MCF 10A (cell line): ENCODE measurements at regions not wholly inside any gene's neighbourhood (a gene's known extent, or its start where the extent isn't known, plus 50 kb on each side); places are given as distances from the start of the nearest gene placed in this dataset.

Experiments
- BruUV-seq: library from RNA; stranded (reverse); fragments of 400-500 nt; replicated peaks from 2 replicates; lab custom pipeline; 2021; lab: Mats Ljungman, UMichigan
- CTCF ChIA-PET: fragments of 300-600 bp; sonication (Branson Sonifier 250); formaldehyde crosslinking; extraction: SDS; loops from one replicate; lab custom pipeline; 2021; ENCODE audit warnings: antibody characterized with exemption, inconsistent platforms; lab: Yijun Ruan, JAX
- POLR2A ChIA-PET: fragments of 300-600, 350-650 bp; sonication (Branson Sonifier 250); formaldehyde crosslinking; extraction: SDS; loops from one replicate; lab custom pipeline; 2020; ENCODE audit warnings: antibody characterized with exemption, inconsistent platforms; lab: Yijun Ruan, JAX
- DNase-seq: peaks from one replicate; pipeline ENCODE4 v3.0.0-alpha.2; 2018; ENCODE audit not compliant: unreplicated experiment
- H3K27ac Mint-ChIP-seq: one replicate; pipeline ENCODE4 v1.8.0; 2022; ENCODE audit warnings: mild to moderate bottlenecking, low read depth, mixed read lengths; ENCODE audit not compliant: unreplicated experiment
- H3K27me3 Mint-ChIP-seq: one replicate; pipeline ENCODE4 v1.8.0; 2022; ENCODE audit warnings: mixed read lengths; ENCODE audit not compliant: insufficient read depth, unreplicated experiment
- H3K36me3 Mint-ChIP-seq: one replicate; pipeline ENCODE4 v1.8.0; 2022; ENCODE audit warnings: mild to moderate bottlenecking, moderate library complexity, mixed read lengths; ENCODE audit not compliant: insufficient read depth, unreplicated experiment
- H3K4me1 Mint-ChIP-seq: one replicate; pipeline ENCODE4 v1.8.0; 2022; ENCODE audit warnings: mixed read lengths; ENCODE audit not compliant: insufficient read depth, unreplicated experiment
- H3K4me3 Mint-ChIP-seq: one replicate; pipeline ENCODE4 v1.8.0; 2022; ENCODE audit warnings: mild to moderate bottlenecking, moderate library complexity, mixed read lengths; ENCODE audit not compliant: unreplicated experiment
- H3K9me3 Mint-ChIP-seq: one replicate; pipeline ENCODE4 v1.8.0; 2022; ENCODE audit warnings: mixed read lengths; ENCODE audit not compliant: unreplicated experiment
- intact Hi-C: fragments of 100-400 bp; cut with micrococcal nuclease; formaldehyde crosslinking; loops from 2 replicates; pipeline ENCODE4 v1.14.1; 2022
- TF ChIP-seq, protein P1 (sequence below): fragments of 200-600 bp; IDR thresholded peaks from one replicate; pipeline ENCODE4 v1.8.0; 2022; ENCODE audit warnings: antibody characterized with exemption, mild to moderate bottlenecking; ENCODE audit not compliant: unreplicated experiment

DNA sequence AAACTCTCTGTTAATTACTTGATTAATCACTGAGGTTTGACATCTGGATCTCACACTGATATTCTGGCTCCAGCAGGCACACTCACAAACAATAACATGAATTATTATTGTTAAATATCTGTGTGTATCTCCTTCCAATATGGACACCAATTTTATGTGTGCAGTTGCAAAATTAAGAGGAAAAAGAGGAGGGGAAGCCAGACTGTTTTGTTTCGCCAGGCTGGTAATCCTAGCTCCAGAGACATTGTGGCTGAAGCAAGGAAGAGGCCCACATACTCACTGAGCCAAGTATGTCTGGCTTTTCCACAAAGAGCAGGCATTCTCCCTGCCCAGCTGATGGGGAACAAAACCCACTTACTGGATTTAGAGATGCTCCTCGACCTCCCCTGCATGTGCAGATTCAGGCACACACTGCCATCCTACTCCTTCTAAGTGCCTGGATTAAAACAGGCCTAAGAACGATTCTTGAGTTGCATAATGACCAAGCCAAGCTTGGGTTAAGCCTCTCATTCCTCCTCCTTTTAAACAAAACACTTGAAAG, 181.9 kb downstream of the ESM1 start:
- DNase-seq = no peak
- Mint-ChIP-seq H3K4me3 (no peak overlapping the region), H3K27me3 (no peaks in the 10 kb centered on the region), H3K27ac (no peak overlapping the region), H3K4me1 (peaks cover 7% of the 10 kb centered on the region), H3K9me3 (no peaks in the 10 kb centered on the region), H3K36me3 (no peaks in the 10 kb centered on the region)
- BruUV-seq = no TSS peak
- CTCF ChIA-PET = no interaction called here
- POLR2A ChIA-PET = no interaction called here
- TF ChIP-seq, protein P1, sequence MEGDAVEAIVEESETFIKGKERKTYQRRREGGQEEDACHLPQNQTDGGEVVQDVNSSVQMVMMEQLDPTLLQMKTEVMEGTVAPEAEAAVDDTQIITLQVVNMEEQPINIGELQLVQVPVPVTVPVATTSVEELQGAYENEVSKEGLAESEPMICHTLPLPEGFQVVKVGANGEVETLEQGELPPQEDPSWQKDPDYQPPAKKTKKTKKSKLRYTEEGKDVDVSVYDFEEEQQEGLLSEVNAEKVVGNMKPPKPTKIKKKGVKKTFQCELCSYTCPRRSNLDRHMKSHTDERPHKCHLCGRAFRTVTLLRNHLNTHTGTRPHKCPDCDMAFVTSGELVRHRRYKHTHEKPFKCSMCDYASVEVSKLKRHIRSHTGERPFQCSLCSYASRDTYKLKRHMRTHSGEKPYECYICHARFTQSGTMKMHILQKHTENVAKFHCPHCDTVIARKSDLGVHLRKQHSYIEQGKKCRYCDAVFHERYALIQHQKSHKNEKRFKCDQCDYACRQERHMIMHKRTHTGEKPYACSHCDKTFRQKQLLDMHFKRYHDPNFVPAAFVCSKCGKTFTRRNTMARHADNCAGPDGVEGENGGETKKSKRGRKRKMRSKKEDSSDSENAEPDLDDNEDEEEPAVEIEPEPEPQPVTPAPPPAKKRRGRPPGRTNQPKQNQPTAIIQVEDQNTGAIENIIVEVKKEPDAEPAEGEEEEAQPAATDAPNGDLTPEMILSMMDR = no peak
- intact Hi-C loops = no loop called here

DNA sequence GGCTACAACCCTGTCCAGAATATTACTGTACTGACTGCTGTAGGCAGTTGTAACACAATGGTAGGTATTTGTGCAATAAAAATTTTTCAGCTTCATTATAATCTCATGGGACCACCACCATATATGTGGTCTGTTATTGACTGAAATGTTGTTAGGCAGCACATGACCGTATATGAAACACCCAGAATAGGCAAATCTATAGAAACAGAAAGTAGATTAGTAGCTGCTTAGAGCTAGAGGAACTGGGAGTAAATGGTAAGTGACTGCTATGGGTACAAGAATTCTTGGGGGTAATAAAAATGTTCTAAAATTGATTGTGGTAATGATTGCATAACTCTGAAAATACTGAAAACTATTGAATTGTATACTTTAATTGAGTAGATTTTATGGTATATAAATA, 185.7 kb downstream of the ESM1 start:
- CTCF ChIA-PET = interaction anchor here (0.5 to 0.9 kb wide), 2 partner anchors 282 to 553 kb away, joined by 4 read pairs; partner anchors contain the start of gene SNX18
- Mint-ChIP-seq H3K27me3 (no peaks in the 10 kb centered on the region), H3K4me1 (no peaks in the 10 kb centered on the region), H3K27ac (no peak overlapping the region), H3K36me3 (no peaks in the 10 kb centered on the region), H3K4me3 (no peak overlapping the region), H3K9me3 (no peaks in the 10 kb centered on the region)
- no TSS peak for BruUV-seq
- intact Hi-C loops = no loop called here
- TF ChIP-seq, protein P1 = no peak
- POLR2A ChIA-PET = interaction anchor here (0.7 kb wide), 1 partner anchor 99 kb away, joined by 3 read pairs; no protein-coding TSS in a partner anchor
- DNase-seq = no peak

DNA sequence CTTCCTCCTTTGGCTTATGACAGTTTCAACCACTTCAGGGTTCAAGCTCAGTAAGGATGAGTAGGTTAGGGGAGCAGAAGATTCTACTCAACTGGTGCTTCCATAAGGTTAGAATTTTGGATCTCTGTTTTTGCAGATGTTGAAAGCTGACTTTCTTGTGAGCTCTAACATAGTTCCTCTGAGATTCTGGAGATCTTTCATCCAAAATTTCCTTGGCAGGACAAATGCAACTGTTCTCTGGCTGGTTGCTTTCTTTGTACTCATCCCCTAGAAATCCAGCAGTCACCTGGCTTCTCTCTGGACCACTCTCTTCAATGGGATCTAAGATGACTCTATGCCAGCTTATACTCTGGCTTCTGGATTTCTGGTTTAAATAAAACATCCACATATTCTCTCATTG, 189.6 kb downstream of the ESM1 start:
- no peak overlapping the region for H3K27ac Mint-ChIP-seq
- POLR2A ChIA-PET = interaction anchor here (0.6 kb wide), 1 partner anchor 31 kb away, joined by 3 read pairs; no protein-coding TSS in a partner anchor
- H3K27me3 Mint-ChIP-seq = no peaks in the 10 kb centered on the region
- H3K4me3 Mint-ChIP-seq = no peak overlapping the region
- TF ChIP-seq, protein P1 = no peak
- intact Hi-C loops = no loop called here
- H3K4me1 Mint-ChIP-seq = no peaks in the 10 kb centered on the region
- DNase-seq = no peak
- no peaks in the 10 kb centered on the region for H3K36me3 Mint-ChIP-seq
- BruUV-seq = no TSS peak
- no peaks in the 10 kb centered on the region for H3K9me3 Mint-ChIP-seq
- CTCF ChIA-PET = interaction anchor here (0.7 to 1.6 kb wide), 5 partner anchors 21 to 561 kb away, joined by 3 read pairs; partner anchors contain the start of gene SNX18

DNA sequence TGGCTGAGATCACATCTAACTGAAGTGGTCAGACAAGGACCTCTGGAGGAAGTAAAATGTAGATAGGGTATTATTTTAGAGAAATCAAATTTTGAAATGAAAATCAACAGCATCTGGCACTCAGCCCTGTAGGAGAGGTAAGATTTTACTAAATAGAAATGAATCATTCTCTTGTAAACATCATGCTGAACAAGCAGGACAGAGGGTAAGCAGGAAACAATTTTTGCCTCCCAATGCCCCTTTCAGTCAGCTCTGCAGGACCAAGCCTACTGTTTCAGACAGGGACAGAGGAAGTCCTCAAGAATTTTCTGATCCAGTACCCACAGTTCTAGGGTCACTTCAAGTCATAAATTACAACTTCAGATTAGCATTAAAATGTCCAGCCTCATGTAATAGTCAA, 190.1 kb downstream of the ESM1 start:
- ChIA-PET CTCF (interaction anchor here (0.6 to 1.6 kb wide), 5 partner anchors 21 to 561 kb away, joined by 3 read pairs; partner anchors contain the start of gene SNX18), POLR2A (interaction anchor here (0.6 kb wide), 1 partner anchor 31 kb away, joined by 3 read pairs; no protein-coding TSS in a partner anchor)
- no TSS peak for BruUV-seq
- Mint-ChIP-seq H3K27me3 (no peaks in the 10 kb centered on the region), H3K4me1 (no peaks in the 10 kb centered on the region), H3K4me3 (no peak overlapping the region), H3K9me3 (no peaks in the 10 kb centered on the region), H3K36me3 (no peaks in the 10 kb centered on the region), H3K27ac (no peak overlapping the region)
- TF ChIP-seq, protein P1 = no peak
- DNase-seq = peak; percentile 11
- intact Hi-C loops = no loop called here
